ENCODE measurements at regions not wholly inside any gene's neighbourhood (a gene's known extent, or its start where the extent isn't known, plus 50 kb on each side); places are given as distances from the start of the nearest gene placed in this dataset.

DNA sequence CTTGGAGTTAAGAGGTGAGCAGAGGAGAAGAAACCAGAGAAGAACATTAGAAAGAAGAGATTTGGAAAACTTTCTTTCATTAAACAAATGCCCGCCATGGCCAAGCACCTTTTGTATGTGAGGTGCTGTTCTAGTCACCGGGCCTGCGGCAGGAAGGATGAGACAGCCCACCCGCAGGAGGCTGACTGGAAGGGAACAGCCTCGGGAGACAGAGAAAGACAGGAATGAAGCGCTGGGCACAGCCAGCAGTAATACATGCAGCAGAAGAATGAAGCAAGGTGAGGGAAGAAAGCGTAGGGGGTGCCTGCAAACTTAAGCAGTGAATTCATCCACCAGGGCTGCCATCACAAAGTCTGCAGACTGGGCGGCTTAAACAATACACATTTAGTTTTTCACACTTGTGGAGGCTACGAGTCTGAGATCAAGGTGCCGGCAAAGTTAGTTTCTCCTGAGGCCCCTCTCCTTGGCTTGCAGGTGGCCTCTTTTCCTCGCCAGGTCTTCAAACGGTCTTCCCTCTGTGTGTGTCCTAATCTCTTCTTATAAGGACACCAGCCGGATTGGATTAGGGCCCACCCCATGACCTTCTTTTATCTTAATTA, 188.1 kb downstream of the PSMG1 start:
- intact Hi-C loops (cut with DNase I), result loop anchor here (5.0 to 10.0 kb wide), 2 partner anchors 132 to 1060 kb away; no protein-coding TSS in a partner anchor
- no peak for TF ChIP-seq POLR2AphosphoS5 (IDR thresholded peaks at IDR 0.05)
- TF ChIP-seq EP300 (IDR thresholded peaks at IDR 0.05), result no peak
- TF ChIP-seq POLR2A (IDR thresholded peaks at IDR 0.05), result no peak
- TF ChIP-seq, protein P1, sequence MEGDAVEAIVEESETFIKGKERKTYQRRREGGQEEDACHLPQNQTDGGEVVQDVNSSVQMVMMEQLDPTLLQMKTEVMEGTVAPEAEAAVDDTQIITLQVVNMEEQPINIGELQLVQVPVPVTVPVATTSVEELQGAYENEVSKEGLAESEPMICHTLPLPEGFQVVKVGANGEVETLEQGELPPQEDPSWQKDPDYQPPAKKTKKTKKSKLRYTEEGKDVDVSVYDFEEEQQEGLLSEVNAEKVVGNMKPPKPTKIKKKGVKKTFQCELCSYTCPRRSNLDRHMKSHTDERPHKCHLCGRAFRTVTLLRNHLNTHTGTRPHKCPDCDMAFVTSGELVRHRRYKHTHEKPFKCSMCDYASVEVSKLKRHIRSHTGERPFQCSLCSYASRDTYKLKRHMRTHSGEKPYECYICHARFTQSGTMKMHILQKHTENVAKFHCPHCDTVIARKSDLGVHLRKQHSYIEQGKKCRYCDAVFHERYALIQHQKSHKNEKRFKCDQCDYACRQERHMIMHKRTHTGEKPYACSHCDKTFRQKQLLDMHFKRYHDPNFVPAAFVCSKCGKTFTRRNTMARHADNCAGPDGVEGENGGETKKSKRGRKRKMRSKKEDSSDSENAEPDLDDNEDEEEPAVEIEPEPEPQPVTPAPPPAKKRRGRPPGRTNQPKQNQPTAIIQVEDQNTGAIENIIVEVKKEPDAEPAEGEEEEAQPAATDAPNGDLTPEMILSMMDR (IDR thresholded peaks at IDR 0.05), result no peak
- 58 to 82% methylated on average over 13 of the region's 13 CpGs for WGBS, 2 donors

DNA sequence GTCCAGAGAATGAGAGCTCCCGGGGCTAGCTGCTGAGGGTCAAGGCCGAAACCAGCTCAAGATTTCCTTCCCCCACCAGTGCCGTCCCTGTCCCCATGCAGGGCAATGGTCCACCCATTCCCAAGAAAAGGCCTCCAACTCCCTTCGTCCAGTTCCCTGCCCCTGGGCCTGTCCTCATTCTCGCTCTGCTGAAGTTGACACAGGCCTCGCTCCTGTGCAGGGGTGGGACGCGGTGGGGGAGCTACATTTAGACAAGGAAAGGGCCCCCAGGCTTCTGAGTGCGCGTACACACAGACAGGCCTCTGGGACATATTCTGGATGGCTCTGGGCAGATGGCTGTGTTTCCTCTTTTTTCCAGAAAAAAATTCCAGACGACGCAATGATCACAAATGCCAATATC, 188.3 kb downstream of the ETS2 start:
- Histone ChIP-seq H3K4me1 (peaks cover 0 to 53% (median 51%) of the 10 kb centered on the region in 4 donors), H3K36me3 (no peaks in the 10 kb centered on the region), H3K27ac (peak overlapping the region in 2 of 4 donors; percentile 11 to 54), H3K27me3 (no peaks in the 10 kb centered on the region), H3K4me3 (no peak overlapping the region), H3K9me3 (no peaks in the 10 kb centered on the region)
- no peak for DNase-seq
- intact Hi-C loops (cut with DNase I), result loop anchor here (5.0 to 10.0 kb wide), 2 partner anchors 262 to 1061 kb away; no protein-coding TSS in a partner anchor
- 84 to 93% methylated on average over 12 of the region's 12 CpGs for whole genome bisulfite sequencing, 2 donors
- TF ChIP-seq POLR2A (IDR thresholded peaks at IDR 0.05), result no peak
- TF ChIP-seq POLR2AphosphoS5 (IDR thresholded peaks at IDR 0.05), result no peak
- TF ChIP-seq, protein P1 (IDR thresholded peaks at IDR 0.05), result no peak
- no peak for TF ChIP-seq EP300 (IDR thresholded peaks at IDR 0.05)

More for the DNA sequence above, 188.1 kb downstream of the PSMG1 start:
- no peaks in the 10 kb centered on the region for H3K36me3 ChIP-seq
- DNase-seq, result no peak
- no peaks in the 10 kb centered on the region for H3K27me3 ChIP-seq
- peaks cover 0 to 43% (median 39%) of the 10 kb centered on the region in 4 donors for H3K4me1 ChIP-seq
- H3K9me3 ChIP-seq, result no peaks in the 10 kb centered on the region
- H3K4me3 ChIP-seq, result no peak overlapping the region
- H3K27ac ChIP-seq, result no peak overlapping the region

DNA sequence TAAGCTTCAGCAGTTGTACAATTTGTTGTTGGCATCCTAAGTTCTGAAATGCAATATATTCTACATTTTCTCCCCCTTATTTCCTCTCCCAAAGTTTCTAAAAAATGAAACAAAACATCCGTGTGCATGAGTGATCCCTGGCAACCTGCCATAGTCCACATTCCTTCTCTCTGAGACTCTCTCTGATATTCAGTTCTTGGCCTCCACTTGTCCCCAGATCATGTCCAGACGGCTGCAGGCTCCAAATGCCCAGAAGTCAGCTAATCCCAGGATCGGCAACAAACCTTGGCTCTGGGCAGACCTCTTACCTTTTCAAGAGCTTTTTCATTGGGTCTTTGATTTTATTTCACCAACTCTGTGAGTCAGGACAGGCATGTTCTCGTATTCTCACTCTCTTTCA, 187.8 kb downstream of the ETS2 start:
- TF ChIP-seq POLR2AphosphoS5 (IDR thresholded peaks at IDR 0.05) (no peak), POLR2A (IDR thresholded peaks at IDR 0.05) (no peak), EP300 (IDR thresholded peaks at IDR 0.05) (no peak)
- TF ChIP-seq, protein P1 (IDR thresholded peaks at IDR 0.05), result no peak
- H3K4me3 ChIP-seq, result no peak overlapping the region
- H3K4me1 ChIP-seq, result peaks cover 0 to 58% (median 55%) of the 10 kb centered on the region in 4 donors
- H3K27ac ChIP-seq, result peak overlapping the region in 3 of 4 donors; percentile 11 to 54 (median 21)
- 56 to 60% methylated on average over 4 of the region's 4 CpGs for WGBS, 2 donors
- intact Hi-C loops (cut with DNase I), result loop anchor here (5.0 to 10.0 kb wide), 2 partner anchors 261 to 1061 kb away; no protein-coding TSS in a partner anchor
- H3K27me3 ChIP-seq, result no peaks in the 10 kb centered on the region
- no peaks in the 10 kb centered on the region for H3K36me3 ChIP-seq
- no peaks in the 10 kb centered on the region for H3K9me3 ChIP-seq
- DNase-seq, result peak; percentile 80

DNA sequence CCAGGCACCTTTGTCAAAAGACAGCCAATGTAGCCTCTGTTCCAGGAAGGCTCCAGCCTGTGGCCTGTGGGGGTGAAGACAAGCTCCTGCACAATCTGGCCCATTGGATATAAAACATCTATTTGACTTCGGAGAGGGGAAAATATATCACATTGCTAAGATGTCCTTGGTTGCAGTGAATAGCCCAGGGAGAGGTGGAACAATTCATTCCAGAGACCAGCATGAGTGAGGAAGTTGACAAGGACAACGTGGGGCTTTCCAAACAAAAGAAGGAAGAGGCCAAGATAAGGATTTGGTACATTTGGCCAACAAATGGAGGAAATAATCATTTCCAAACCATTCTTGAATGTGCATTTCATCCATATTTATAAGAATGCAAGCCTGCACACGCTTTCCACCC, 187.0 kb downstream of the ETS2 start:
- no peaks in the 10 kb centered on the region for H3K9me3 ChIP-seq
- intact Hi-C loops (cut with DNase I), result loop anchor here (5.0 to 10.0 kb wide), 2 partner anchors 260 to 1062 kb away; no protein-coding TSS in a partner anchor
- no peak overlapping the region for H3K4me3 ChIP-seq
- DNase-seq, result no peak
- H3K4me1 ChIP-seq, result peaks cover 0 to 66% (median 63%) of the 10 kb centered on the region in 4 donors
- H3K27ac ChIP-seq, result peak overlapping the region in 3 of 4 donors; percentile 10 to 79 (median 58)
- H3K36me3 ChIP-seq, result no peaks in the 10 kb centered on the region
- WGBS, 2 donors, result 69 to 74% methylated on average over 3 of the region's 3 CpGs
- H3K27me3 ChIP-seq, result no peaks in the 10 kb centered on the region
- TF ChIP-seq POLR2A (IDR thresholded peaks at IDR 0.05) (no peak), POLR2AphosphoS5 (IDR thresholded peaks at IDR 0.05) (peak in 1 of 4 donors; percentile 6), EP300 (IDR thresholded peaks at IDR 0.05) (no peak)
- TF ChIP-seq, protein P1 (IDR thresholded peaks at IDR 0.05), result no peak

All from sigmoid colon (tissue), 6 donors.